MCF 10A (cell line): ENCODE measurements at regions not wholly inside any gene's neighbourhood (a gene's known extent, or its start where the extent isn't known, plus 50 kb on each side); places are given as distances from the start of the nearest gene placed in this dataset.

ENCODE experiments used
- BruUV-seq: library from RNA; stranded (reverse); fragments of 400-500 nt; replicated peaks from 2 replicates; lab custom pipeline; 2021; lab: Mats Ljungman, UMichigan
- CTCF ChIA-PET: fragments of 300-600 bp; sonication (Branson Sonifier 250); formaldehyde crosslinking; extraction: SDS; loops from one replicate; lab custom pipeline; 2021; ENCODE audit warnings: antibody characterized with exemption, inconsistent platforms; lab: Yijun Ruan, JAX
- POLR2A ChIA-PET: fragments of 300-600, 350-650 bp; sonication (Branson Sonifier 250); formaldehyde crosslinking; extraction: SDS; loops from one replicate; lab custom pipeline; 2020; ENCODE audit warnings: antibody characterized with exemption, inconsistent platforms; lab: Yijun Ruan, JAX
- DNase-seq: peaks from one replicate; pipeline ENCODE4 v3.0.0-alpha.2; 2018; ENCODE audit not compliant: unreplicated experiment
- H3K27ac Mint-ChIP-seq: one replicate; pipeline ENCODE4 v1.8.0; 2022; ENCODE audit warnings: mild to moderate bottlenecking, low read depth, mixed read lengths; ENCODE audit not compliant: unreplicated experiment
- H3K27me3 Mint-ChIP-seq: one replicate; pipeline ENCODE4 v1.8.0; 2022; ENCODE audit warnings: mixed read lengths; ENCODE audit not compliant: insufficient read depth, unreplicated experiment
- H3K36me3 Mint-ChIP-seq: one replicate; pipeline ENCODE4 v1.8.0; 2022; ENCODE audit warnings: mild to moderate bottlenecking, moderate library complexity, mixed read lengths; ENCODE audit not compliant: insufficient read depth, unreplicated experiment
- H3K4me1 Mint-ChIP-seq: one replicate; pipeline ENCODE4 v1.8.0; 2022; ENCODE audit warnings: mixed read lengths; ENCODE audit not compliant: insufficient read depth, unreplicated experiment
- H3K4me3 Mint-ChIP-seq: one replicate; pipeline ENCODE4 v1.8.0; 2022; ENCODE audit warnings: mild to moderate bottlenecking, moderate library complexity, mixed read lengths; ENCODE audit not compliant: unreplicated experiment
- H3K9me3 Mint-ChIP-seq: one replicate; pipeline ENCODE4 v1.8.0; 2022; ENCODE audit warnings: mixed read lengths; ENCODE audit not compliant: unreplicated experiment
- CTCF ChIP-seq: fragments of 200-600 bp; IDR thresholded peaks from one replicate; pipeline ENCODE4 v1.8.0; 2022; ENCODE audit warnings: antibody characterized with exemption, mild to moderate bottlenecking; ENCODE audit not compliant: unreplicated experiment
- intact Hi-C: fragments of 100-400 bp; cut with micrococcal nuclease; formaldehyde crosslinking; loops from 2 replicates; pipeline ENCODE4 v1.14.1; 2022

GRCh38 chr14:53758141-53758540, 198.5 kb downstream of the BMP4 start:
- no peak for TF ChIP-seq CTCF
- peaks cover 18% of the 10 kb centered on the region for H3K9me3 Mint-ChIP-seq
- ChIA-PET POLR2A (interaction anchor here (1.0 kb wide), 1 partner anchor 17 kb away, joined by 3 read pairs; no protein-coding TSS in a partner anchor), CTCF (interaction anchor here (0.7 kb wide), 1 partner anchor 757 kb away, joined by 3 read pairs; no protein-coding TSS in a partner anchor)
- no peak overlapping the region for H3K4me3 Mint-ChIP-seq
- intact Hi-C loops, result no loop called here
- BruUV-seq, result no TSS peak
- H3K27me3 Mint-ChIP-seq, result no peaks in the 10 kb centered on the region
- H3K36me3 Mint-ChIP-seq, result peaks cover 6% of the 10 kb centered on the region
- H3K27ac Mint-ChIP-seq, result no peak overlapping the region
- no peak for DNase-seq
- H3K4me1 Mint-ChIP-seq, result no peaks in the 10 kb centered on the region

GRCh38 chr14:53757732-53758131, 198.9 kb downstream of the BMP4 start:
- CTCF ChIA-PET, result interaction anchor here (0.7 kb wide), 1 partner anchor 757 kb away, joined by 3 read pairs; no protein-coding TSS in a partner anchor

GRCh38 chr14:53751650-53752049, 205.0 kb downstream of the BMP4 start:
- Mint-ChIP-seq H3K27me3 (no peaks in the 10 kb centered on the region), H3K36me3 (peaks cover 6% of the 10 kb centered on the region), H3K9me3 (peaks cover 9% of the 10 kb centered on the region), H3K4me3 (no peak overlapping the region), H3K4me1 (no peaks in the 10 kb centered on the region), H3K27ac (no peak overlapping the region)
- intact Hi-C loops, result no loop called here
- ChIA-PET POLR2A (no interaction called here), CTCF (no interaction called here)
- TF ChIP-seq CTCF, result no peak
- no TSS peak for BruUV-seq
- DNase-seq, result no peak

More at GRCh38 chr14:53757732-53758131, 198.9 kb downstream of the BMP4 start:
- H3K9me3 Mint-ChIP-seq, result peaks cover 18% of the 10 kb centered on the region
- H3K4me3 Mint-ChIP-seq, result no peak overlapping the region
- intact Hi-C loops, result no loop called here
- no peaks in the 10 kb centered on the region for H3K4me1 Mint-ChIP-seq
- no peak for DNase-seq
- POLR2A ChIA-PET, result interaction anchor here (1.0 kb wide), 1 partner anchor 17 kb away, joined by 3 read pairs; no protein-coding TSS in a partner anchor
- TF ChIP-seq CTCF, result no peak
- no TSS peak for BruUV-seq
- no peak overlapping the region for H3K27ac Mint-ChIP-seq
- no peaks in the 10 kb centered on the region for H3K27me3 Mint-ChIP-seq
- peaks cover 6% of the 10 kb centered on the region for H3K36me3 Mint-ChIP-seq

GRCh38 chr14:53748691-53749090, 207.9 kb downstream of the BMP4 start:
- no peak for DNase-seq
- no peaks in the 10 kb centered on the region for H3K36me3 Mint-ChIP-seq
- intact Hi-C loops, result no loop called here
- BruUV-seq, result no TSS peak
- no peak overlapping the region for H3K4me3 Mint-ChIP-seq
- H3K27ac Mint-ChIP-seq, result no peak overlapping the region
- no peaks in the 10 kb centered on the region for H3K4me1 Mint-ChIP-seq
- H3K27me3 Mint-ChIP-seq, result no peaks in the 10 kb centered on the region
- H3K9me3 Mint-ChIP-seq, result no peaks in the 10 kb centered on the region
- CTCF ChIA-PET, result no interaction called here
- TF ChIP-seq CTCF, result no peak
- POLR2A ChIA-PET, result interaction anchor here (0.8 kb wide), 1 partner anchor 33 kb away, joined by 4 read pairs; no protein-coding TSS in a partner anchor
